ENCODE measurements at regions not wholly inside any gene's neighbourhood (a gene's known extent, or its start where the extent isn't known, plus 50 kb on each side); places are given as distances from the start of the nearest gene placed in this dataset.

GRCh38 chr6:14031516-14031915 lies 86.1 kb upstream of the CD83 start:
- TF ChIP-seq CREB5 (CRISPR knock-in tag; IDR thresholded peaks at IDR 0.05; ENCODE audit: low read depth): no peak
- TF ChIP-seq BACH2 (CRISPR knock-in tag; IDR thresholded peaks at IDR 0.05; ENCODE audit: borderline replicate concordance): no peak
- TF ChIP-seq ARNTL (CRISPR knock-in tag; IDR thresholded peaks at IDR 0.05; ENCODE audit: borderline replicate concordance, low read depth): no peak
- TF ChIP-seq PPARA (CRISPR knock-in tag; IDR thresholded peaks at IDR 0.05; ENCODE audit: borderline replicate concordance): no peak
- no peak for TF ChIP-seq OSR1 (CRISPR knock-in tag; IDR thresholded peaks at IDR 0.05)
- no peak for TF ChIP-seq PATZ1 (CRISPR knock-in tag; IDR thresholded peaks at IDR 0.05; ENCODE audit: borderline replicate concordance)
- no peak for TF ChIP-seq ZFP3 (CRISPR knock-in tag; IDR thresholded peaks at IDR 0.05)
- TF ChIP-seq GLIS3 (CRISPR knock-in tag; IDR thresholded peaks at IDR 0.05): no peak
- TF ChIP-seq CSRNP3 (CRISPR knock-in tag; IDR thresholded peaks at IDR 0.05): no peak

Measured in SK-N-SH treated with all-trans-retinoic acid at 6 μM for 48 hours (cell line).